GM19099 (cell line): ENCODE measurements at regions not wholly inside any gene's neighbourhood (a gene's known extent, or its start where the extent isn't known, plus 50 kb on each side); places are given as distances from the start of the nearest gene placed in this dataset.

ENCODE experiments used
- POLR2A ChIP-seq: IDR thresholded peaks from 3 replicates; pipeline ENCODE4 v1.6.1; 2011; ENCODE audit warnings: low read depth; ENCODE audit not compliant: insufficient read length; ENCODE audit errors: extremely low read depth

GRCh38 chr6:14910692-14911547 lies 334.9 kb upstream of the JARID2 start:
- TF ChIP-seq POLR2A: no peak

- no peak for TF ChIP-seq POLR2A
These were observed 333.6 kb upstream of the JARID2 start for GRCh38 chr6:14912226-14912625.

GRCh38 chr6:14912706-14913105 lies 333.2 kb upstream of the JARID2 start:
- TF ChIP-seq POLR2A: no peak

GRCh38 chr6:14913931-14914330 lies 331.9 kb upstream of the JARID2 start:
- TF ChIP-seq POLR2A: no peak

- TF ChIP-seq POLR2A: no peak
These were observed 329.7 kb upstream of the JARID2 start for GRCh38 chr6:14915888-14916832.

GRCh38 chr6:14917109-14917910 lies 328.6 kb upstream of the JARID2 start:
- TF ChIP-seq POLR2A: no peak

- no peak for TF ChIP-seq POLR2A
These were observed 327.5 kb upstream of the JARID2 start for GRCh38 chr6:14918200-14918907.

GRCh38 chr6:14919038-14919670 lies 326.7 kb upstream of the JARID2 start:
- no peak for TF ChIP-seq POLR2A

- TF ChIP-seq POLR2A: no peak
These were observed 325.6 kb upstream of the JARID2 start for GRCh38 chr6:14920276-14920675.

GRCh38 chr6:14921170-14921569 lies 324.7 kb upstream of the JARID2 start:
- TF ChIP-seq POLR2A: no peak

GRCh38 chr6:14921878-14922671 lies 323.8 kb upstream of the JARID2 start:
- no peak for TF ChIP-seq POLR2A

- TF ChIP-seq POLR2A: no peak
These were observed 323.0 kb upstream of the JARID2 start for GRCh38 chr6:14922706-14923460.
